Astrocyte of the cerebellum (primary cell): ENCODE measurements at regions not wholly inside any gene's neighbourhood (a gene's known extent, or its start where the extent isn't known, plus 50 kb on each side); places are given as distances from the start of the nearest gene placed in this dataset.

Source experiments
- DNase-seq: peaks from one replicate; pipeline ENCODE4 v3.0.0-alpha.2; 2011; ENCODE audit warnings: low read depth
- H3K4me3 ChIP-seq: 2 replicates; pipeline ENCODE4 v1.5.1; 2011; ENCODE audit warnings: mild to moderate bottlenecking, low read depth, low read length, moderate library complexity
- CTCF ChIP-seq: IDR thresholded peaks from 2 replicates; pipeline ENCODE4 v1.5.1; 2012; ENCODE audit warnings: low read length, low read depth, moderate library complexity, mild to moderate bottlenecking; ENCODE audit errors: missing control alignments
- in situ Hi-C: cut with HindIII; loops from 2 replicates; pipeline ENCODE4 v1.10.0; 2017; ENCODE audit warnings: low sequenced_read_pairs

GRCh38 chr11:43012606-43013005 lies 299.2 kb upstream of the API5 start:
- no peak for TF ChIP-seq CTCF
- in situ Hi-C loops, result no loop called here
- no peak overlapping the region for H3K4me3 ChIP-seq
- DNase-seq, result no peak

- in situ Hi-C loops, result no loop called here
- no peak for TF ChIP-seq CTCF
- H3K4me3 ChIP-seq, result no peak overlapping the region
Measured at GRCh38 chr11:43021466-43021865, 290.3 kb upstream of the API5 start.

GRCh38 chr11:43034341-43034740 lies 277.5 kb upstream of the API5 start:
- no peak overlapping the region for H3K4me3 ChIP-seq
- no peak for DNase-seq
- TF ChIP-seq CTCF, result no peak
- in situ Hi-C loops, result no loop called here

More at GRCh38 chr11:43021466-43021865, 290.3 kb upstream of the API5 start:
- no peak for DNase-seq

- DNase-seq, result no peak
- no peak for TF ChIP-seq CTCF
- no peak overlapping the region for H3K4me3 ChIP-seq
- in situ Hi-C loops, result no loop called here
Measured at GRCh38 chr11:43035086-43035485, 276.7 kb upstream of the API5 start.

- TF ChIP-seq CTCF, result no peak
- in situ Hi-C loops, result no loop called here
- no peak overlapping the region for H3K4me3 ChIP-seq
- no peak for DNase-seq
Measured at GRCh38 chr11:43053638-43054412, 258.0 kb upstream of the API5 start.

GRCh38 chr11:43067681-43068080 lies 244.1 kb upstream of the API5 start:
- TF ChIP-seq CTCF, result no peak
- H3K4me3 ChIP-seq, result no peak overlapping the region
- in situ Hi-C loops, result no loop called here
- DNase-seq, result no peak
